ENCODE measurements at regions not wholly inside any gene's neighbourhood (a gene's known extent, or its start where the extent isn't known, plus 50 kb on each side); places are given as distances from the start of the nearest gene placed in this dataset.

DNA sequence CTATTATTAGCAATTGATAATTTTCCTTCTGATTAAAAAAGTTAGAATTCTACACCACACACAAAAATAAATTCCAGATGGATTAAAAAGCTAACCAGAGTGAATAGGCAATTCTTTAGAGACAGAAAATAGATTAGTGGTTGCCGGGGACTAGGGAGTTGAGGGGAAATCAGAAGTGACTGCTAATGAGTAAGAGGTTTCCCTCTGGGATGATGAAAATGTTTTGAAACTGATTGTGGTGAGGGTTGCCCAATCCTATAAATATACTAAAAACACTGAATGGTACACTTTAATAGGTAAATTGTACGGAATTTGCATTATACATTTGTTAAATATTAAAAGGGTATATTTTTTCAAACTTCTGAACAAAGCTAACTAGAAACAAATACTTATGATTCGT is 214.9 kb downstream of the GPAM start:
- TF ChIP-seq CTCF (conservative IDR thresholded peaks at IDR 0.05): no peak
- no peak for TF ChIP-seq EZH2 (IDR thresholded peaks at IDR 0.05; ENCODE audit: low read depth)
